ENCODE measurements at regions not wholly inside any gene's neighbourhood (a gene's known extent, or its start where the extent isn't known, plus 50 kb on each side); places are given as distances from the start of the nearest gene placed in this dataset.

- no peak overlapping the region for H3K4me3 ChIP-seq
- H3K4me1 ChIP-seq (ENCODE audit: insufficient read depth): no peaks in the 10 kb centered on the region
- H3K27me3 ChIP-seq: no peaks in the 10 kb centered on the region
- no peaks in the 10 kb centered on the region for H3K36me3 ChIP-seq
- H3K27ac ChIP-seq: no peak overlapping the region
- no peak for DNase-seq
- TF ChIP-seq CTCF (IDR thresholded peaks at IDR 0.05) (no peak), EP300 (IDR thresholded peaks at IDR 0.05) (no peak), POLR2A (IDR thresholded peaks at IDR 0.05) (no peak)
- 72 to 80% (median 77%) methylated on average over 4 of the region's 4 CpGs for WGBS, 3 donors
- intact Hi-C loops (cut with DNase I): no loop called here
- no peaks in the 10 kb centered on the region for H3K9me3 ChIP-seq
Measured at GRCh38 chr17:65403626-65404025, 157.8 kb downstream of the AXIN2 start.

GRCh38 chr17:65402513-65403496 is 158.6 kb downstream of the AXIN2 start:
- Histone ChIP-seq H3K4me1 (ENCODE audit: insufficient read depth) (no peaks in the 10 kb centered on the region), H3K9me3 (no peaks in the 10 kb centered on the region), H3K36me3 (no peaks in the 10 kb centered on the region), H3K4me3 (no peak overlapping the region), H3K27me3 (no peaks in the 10 kb centered on the region), H3K27ac (no peak overlapping the region)
- 86 to 90% (median 89%) methylated on average over 19 of the region's 19 CpGs for WGBS, 3 donors
- intact Hi-C loops (cut with DNase I): no loop called here
- no peak for DNase-seq
- TF ChIP-seq EP300 (IDR thresholded peaks at IDR 0.05): no peak
- TF ChIP-seq POLR2A (IDR thresholded peaks at IDR 0.05): no peak
- no peak for TF ChIP-seq CTCF (IDR thresholded peaks at IDR 0.05)

GRCh38 chr17:65401561-65401960 is 159.9 kb downstream of the AXIN2 start:
- Histone ChIP-seq H3K36me3 (no peaks in the 10 kb centered on the region), H3K4me3 (no peak overlapping the region), H3K9me3 (no peaks in the 10 kb centered on the region), H3K27ac (no peak overlapping the region), H3K27me3 (no peaks in the 10 kb centered on the region), H3K4me1 (ENCODE audit: insufficient read depth) (no peaks in the 10 kb centered on the region)
- no peak for DNase-seq
- intact Hi-C loops (cut with DNase I): no loop called here
- WGBS, 3 donors: 8 to 27% (median 18%) methylated on average over 3 of the region's 3 CpGs
- no peak for TF ChIP-seq EP300 (IDR thresholded peaks at IDR 0.05)
- no peak for TF ChIP-seq CTCF (IDR thresholded peaks at IDR 0.05)
- no peak for TF ChIP-seq POLR2A (IDR thresholded peaks at IDR 0.05)

GRCh38 chr17:65400701-65401100 is 160.7 kb downstream of the AXIN2 start:
- H3K36me3 ChIP-seq: no peaks in the 10 kb centered on the region
- 87 to 94% (median 90%) methylated on average over 1 of the region's 1 CpG for WGBS, 3 donors
- H3K27ac ChIP-seq: no peak overlapping the region
- intact Hi-C loops (cut with DNase I): no loop called here
- H3K4me1 ChIP-seq (ENCODE audit: insufficient read depth): no peaks in the 10 kb centered on the region
- no peaks in the 10 kb centered on the region for H3K27me3 ChIP-seq
- H3K4me3 ChIP-seq: no peak overlapping the region
- no peak for DNase-seq
- TF ChIP-seq POLR2A (IDR thresholded peaks at IDR 0.05) (no peak), EP300 (IDR thresholded peaks at IDR 0.05) (no peak), CTCF (IDR thresholded peaks at IDR 0.05) (no peak)
- no peaks in the 10 kb centered on the region for H3K9me3 ChIP-seq

Measured in ovary (tissue), 7 donors.